ENCODE measurements at regions not wholly inside any gene's neighbourhood (a gene's known extent, or its start where the extent isn't known, plus 50 kb on each side); places are given as distances from the start of the nearest gene placed in this dataset.

GRCh38 chr1:117275055-117275454, 64.3 kb upstream of the VTCN1 start:
- in situ Hi-C loops (cut with MboI): loop anchor here (25.0 kb wide), 1 partner anchor 538 kb away; no protein-coding TSS in a partner anchor
- Histone ChIP-seq H3K36me3 (ENCODE audit: control insufficient read depth, insufficient read depth, low read length) (no peaks in the 10 kb centered on the region), H3K9ac (ENCODE audit: insufficient read depth in 1 of 2, low read depth in 2 of 2, low read length in 2 of 2) (no peak overlapping the region), H3K9me1 (ENCODE audit: control insufficient read depth, insufficient read depth, low read length) (no peaks in the 10 kb centered on the region), H4K20me1 (replicated peaks; ENCODE audit: control insufficient read depth, insufficient read depth, low read length) (no peaks in the 10 kb centered on the region), H3K27me3 (ENCODE audit: control insufficient read depth in 2 of 2, insufficient read depth in 2 of 2, low read length in 2 of 2) (peaks cover 0 to 4% of the 10 kb centered on the region in 2 experiments; a peak in 4 of 5 replicates), H3K4me1 (replicated peaks in 1 of 2; ENCODE audit: control insufficient read depth in 2 of 2, insufficient read depth in 2 of 2, low read length in 2 of 2) (no peaks in the 10 kb centered on the region), H2AFZ (ENCODE audit: low read depth, low read length) (no peak overlapping the region), H3K4me2 (ENCODE audit: insufficient read depth, low read length) (no peak overlapping the region), H3K4me3 (no peak overlapping the region), H3K79me2 (ENCODE audit: control insufficient read depth, insufficient read depth, low read length) (no peaks in the 10 kb centered on the region), H3K27ac (ENCODE audit: extremely low read depth, low read depth, low read length) (no peak overlapping the region), H3K9me3 (replicated peaks; ENCODE audit: control insufficient read depth, insufficient read depth, low read depth, low read length) (no peaks in the 10 kb centered on the region)
- POLR2A ChIA-PET: interaction anchor here (0.6 to 1.2 kb wide), 5 partner anchors 11 to 58 kb away, joined by 3 to 4 read pairs (median 3); no protein-coding TSS in a partner anchor
- WGBS (ENCODE audit: insufficient coverage, low coverage, missing lambda C conversion rate): 2% methylated on average over 2 of the region's 2 CpGs
- BruUV-seq (replicated peaks): no TSS peak
- DNase-seq (ENCODE audit: extremely low read depth in 1 of 4, low spot score in 3 of 4) (no peak), FAIRE-seq (no peak), ATAC-seq (no peak)
- CTCF ChIA-PET (ENCODE audit: low intra/inter-chr PET ratio): no interaction called here
- no peak for TF ChIP-seq ZNF766 (CRISPR knock-in tag; conservative IDR thresholded peaks at IDR 0.05)
- TF ChIP-seq MTA2 (IDR thresholded peaks at IDR 0.05; ENCODE audit: low read depth): no peak
- no peak for TF ChIP-seq ZNF311 (CRISPR knock-in tag; IDR thresholded peaks at IDR 0.05)
- no peak for TF ChIP-seq EGR1 (conservative IDR thresholded peaks at IDR 0.05)
- no peak for TF ChIP-seq TCF7L2 (IDR thresholded peaks at IDR 0.05; ENCODE audit: low read depth, low read length)
- TF ChIP-seq LCOR (CRISPR knock-in tag; IDR thresholded peaks at IDR 0.05): no peak
- TF ChIP-seq ZBTB43 (CRISPR knock-in tag; IDR thresholded peaks at IDR 0.05): no peak
- no peak for TF ChIP-seq XRCC4 (IDR thresholded peaks at IDR 0.05; ENCODE audit: extremely low read depth, insufficient read depth, insufficient read length)
- TF ChIP-seq SPI1 (IDR thresholded peaks at IDR 0.05; ENCODE audit: borderline replicate concordance, low read depth, low read length): no peak
- no peak for TF ChIP-seq ERF (CRISPR knock-in tag; IDR thresholded peaks at IDR 0.05)
- TF ChIP-seq ZNF354B (CRISPR knock-in tag; IDR thresholded peaks at IDR 0.05): no peak
- TF ChIP-seq MTF1 (CRISPR knock-in tag; IDR thresholded peaks at IDR 0.05; ENCODE audit: borderline replicate concordance): no peak
- no peak for TF ChIP-seq HIVEP1 (CRISPR knock-in tag; IDR thresholded peaks at IDR 0.05)
- intact Hi-C loops (cut with micrococcal nuclease): no loop called here

Measured in K562 (cell line).